ENCODE measurements at regions not wholly inside any gene's neighbourhood (a gene's known extent, or its start where the extent isn't known, plus 50 kb on each side); places are given as distances from the start of the nearest gene placed in this dataset.
"Not testable (repeated sequence)": the region's sequence is repeated elsewhere in the genome, so short reads cannot be mapped to it uniquely, and the experiment has no call there.

DNA sequence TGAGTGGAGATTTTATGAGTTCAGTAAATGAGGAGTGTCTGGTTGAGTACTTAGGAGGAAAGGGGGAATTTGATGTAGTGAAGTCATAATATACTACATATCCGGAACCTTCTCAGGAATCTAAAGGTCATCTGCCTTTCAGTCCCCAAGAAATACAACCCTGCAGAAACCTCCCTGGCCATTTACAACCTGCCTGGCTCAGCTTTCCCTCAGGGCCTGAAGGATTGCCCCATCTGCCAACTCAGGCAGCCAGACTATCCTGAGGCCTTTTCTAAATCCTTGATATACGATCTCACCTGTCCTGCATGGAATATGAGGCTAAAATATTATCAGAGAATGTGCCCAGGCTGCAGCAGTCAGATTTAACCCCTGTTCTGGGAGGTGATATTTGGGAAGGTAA, 165.4 kb upstream of the SPOPL start:
- Mint-ChIP-seq H3K4me1 (no peaks in the 10 kb centered on the region), H3K4me3 (no peak overlapping the region), H3K27me3 (no peaks in the 10 kb centered on the region), H3K27ac (no peak overlapping the region), H3K9me3 (no peaks in the 10 kb centered on the region), H3K36me3 (no peaks in the 10 kb centered on the region)
- no peak for ATAC-seq

DNA sequence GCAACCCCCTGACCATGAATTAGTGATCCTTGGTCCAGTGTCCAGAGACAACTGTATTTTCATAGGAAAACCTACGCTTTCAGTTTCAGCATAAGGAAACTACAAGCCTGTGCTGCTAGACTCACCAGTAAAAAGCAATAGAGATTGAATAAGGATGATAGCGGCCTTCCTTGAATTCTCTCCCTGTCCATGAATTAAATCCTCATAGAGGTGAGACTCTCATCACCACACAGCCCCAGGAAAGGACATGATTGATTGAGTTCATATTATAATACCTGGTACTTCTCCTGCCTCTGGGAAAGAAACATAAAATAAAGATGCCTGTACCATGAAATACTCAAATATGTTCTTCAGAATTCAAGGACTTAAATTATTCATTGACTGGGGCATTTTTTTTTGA, 146.3 kb upstream of the SPOPL start:
- Mint-ChIP-seq H3K27me3 (no peaks in the 10 kb centered on the region), H3K9me3 (no peaks in the 10 kb centered on the region), H3K36me3 (no peaks in the 10 kb centered on the region), H3K4me1 (no peaks in the 10 kb centered on the region), H3K27ac (no peak overlapping the region), H3K4me3 (no peak overlapping the region)
- ATAC-seq = no peak

DNA sequence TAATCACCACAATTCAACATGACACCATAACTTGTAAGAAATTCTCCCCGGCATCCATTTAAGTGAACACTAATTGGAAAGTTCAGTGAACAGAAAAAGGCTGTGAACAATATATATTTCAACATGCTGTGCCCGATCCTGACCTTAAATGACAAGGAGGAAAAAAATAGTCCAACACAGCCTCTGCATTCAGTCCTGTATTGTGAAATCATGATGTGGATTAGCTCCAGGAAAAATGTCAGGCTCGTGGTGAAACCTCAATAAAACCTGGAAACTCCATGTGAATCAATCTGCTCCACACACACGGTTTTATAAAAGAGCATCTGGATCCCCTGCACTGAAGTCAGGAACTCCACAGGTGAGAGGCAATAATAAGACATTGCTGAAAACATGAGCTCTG, 145.4 kb upstream of the SPOPL start:
- Mint-ChIP-seq H3K4me1 (no peaks in the 10 kb centered on the region), H3K36me3 (no peaks in the 10 kb centered on the region), H3K4me3 (no peak overlapping the region), H3K27me3 (no peaks in the 10 kb centered on the region), H3K9me3 (no peaks in the 10 kb centered on the region), H3K27ac (no peak overlapping the region)
- no peak for ATAC-seq

DNA sequence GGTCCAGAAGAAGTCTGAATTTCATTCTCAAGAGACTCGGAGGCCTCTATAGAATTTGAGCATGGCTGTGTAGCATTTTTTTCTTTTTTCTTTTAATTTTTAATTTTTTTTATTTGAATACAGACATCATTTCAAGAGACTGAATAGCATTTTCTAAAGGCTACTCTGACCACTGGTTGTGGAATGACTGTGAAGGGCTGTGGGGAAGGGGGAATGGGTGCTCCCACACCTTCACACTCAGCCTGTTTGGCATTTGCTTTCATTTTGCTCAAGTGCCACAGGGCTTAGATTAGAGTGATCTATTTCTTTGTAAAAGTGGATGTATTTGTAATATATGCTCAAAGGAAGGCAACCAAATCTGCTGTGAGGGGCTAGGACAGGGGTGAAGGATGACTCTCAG, 142.0 kb upstream of the SPOPL start:
- Mint-ChIP-seq H3K4me3 (no peak overlapping the region), H3K9me3 (no peaks in the 10 kb centered on the region), H3K27ac (no peak overlapping the region), H3K36me3 (peaks cover 6% of the 10 kb centered on the region), H3K4me1 (no peaks in the 10 kb centered on the region), H3K27me3 (no peaks in the 10 kb centered on the region)
- ATAC-seq = no peak

DNA sequence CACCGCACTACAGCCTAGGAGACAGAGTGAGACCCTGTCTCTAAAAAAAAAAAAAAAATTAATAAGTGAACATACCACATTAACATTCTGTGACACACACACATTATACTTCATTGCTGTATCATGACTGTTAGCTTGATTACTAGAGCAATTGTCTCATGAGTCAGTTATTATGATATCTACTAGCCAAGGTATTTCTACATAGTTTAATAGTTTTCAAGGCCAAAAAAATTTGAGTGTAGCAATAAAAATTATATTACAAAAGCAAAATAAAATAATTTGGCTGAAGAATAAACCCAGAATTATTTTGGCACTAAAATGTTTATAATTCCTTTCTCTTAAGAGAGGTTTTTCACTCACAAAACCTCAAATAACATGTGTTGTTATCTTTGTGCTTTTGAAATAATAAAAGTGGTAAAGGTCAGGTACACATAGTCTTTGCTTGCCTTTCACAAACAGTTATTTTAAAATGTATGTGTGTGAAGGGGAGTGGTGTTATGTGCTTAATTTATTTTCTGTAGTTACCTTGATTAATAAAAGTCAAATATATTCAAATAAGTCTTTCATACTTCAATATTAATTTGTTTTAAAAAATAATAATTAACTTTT, 136.9 kb upstream of the SPOPL start:
- Mint-ChIP-seq H3K9me3 (no peaks in the 10 kb centered on the region), H3K27ac (no peak overlapping the region), H3K36me3 (peaks cover 6% of the 10 kb centered on the region), H3K4me3 (no peak overlapping the region), H3K4me1 (no peaks in the 10 kb centered on the region), H3K27me3 (no peaks in the 10 kb centered on the region)
- ATAC-seq = no peak

DNA sequence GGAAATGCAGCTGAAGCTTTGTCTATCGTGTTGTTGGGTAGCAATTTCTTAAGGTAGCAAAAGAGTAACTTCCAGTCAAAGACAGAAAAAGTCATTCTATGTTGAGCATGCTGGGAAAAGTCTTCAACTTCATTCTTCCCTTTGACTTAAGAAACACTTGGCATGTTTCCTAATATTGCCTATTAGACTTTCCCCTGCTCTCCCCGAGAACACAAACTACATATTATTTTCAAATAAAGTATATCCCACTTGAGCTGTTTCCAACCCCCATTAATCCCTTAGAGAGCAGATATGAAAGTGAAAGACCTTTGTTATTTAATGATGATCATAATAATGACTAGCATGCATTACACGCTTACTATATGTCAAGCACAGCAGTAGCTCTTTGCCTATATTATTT, 136.0 kb upstream of the SPOPL start:
- no peak overlapping the region for H3K27ac Mint-ChIP-seq
- H3K4me1 Mint-ChIP-seq = no peaks in the 10 kb centered on the region
- ATAC-seq = no peak
- no peaks in the 10 kb centered on the region for H3K27me3 Mint-ChIP-seq
- no peak overlapping the region for H3K4me3 Mint-ChIP-seq
- H3K36me3 Mint-ChIP-seq = peaks cover 6% of the 10 kb centered on the region
- no peaks in the 10 kb centered on the region for H3K9me3 Mint-ChIP-seq

DNA sequence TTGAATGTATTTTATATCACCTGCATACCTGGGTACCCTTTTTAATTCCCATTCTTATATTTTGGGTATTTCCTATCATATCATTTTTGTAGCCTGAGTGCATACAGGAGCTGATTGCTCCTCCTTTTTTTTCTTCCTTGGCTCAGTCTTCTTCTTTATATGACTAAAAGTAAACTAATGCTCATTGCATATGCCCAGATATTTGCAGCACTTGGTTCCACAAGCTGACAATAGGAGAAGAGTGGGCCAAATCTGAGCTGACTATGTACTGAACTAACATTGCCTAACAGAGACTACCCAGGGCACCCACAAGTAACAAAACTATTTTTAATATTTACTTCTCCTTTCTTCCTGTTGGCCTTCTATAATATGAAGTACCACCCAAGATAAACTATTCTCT, 131.7 kb upstream of the SPOPL start:
- no peaks in the 10 kb centered on the region for H3K4me1 Mint-ChIP-seq
- H3K4me3 Mint-ChIP-seq = no peak overlapping the region
- H3K27me3 Mint-ChIP-seq = no peaks in the 10 kb centered on the region
- H3K36me3 Mint-ChIP-seq = no peaks in the 10 kb centered on the region
- H3K27ac Mint-ChIP-seq = no peak overlapping the region
- H3K9me3 Mint-ChIP-seq = no peaks in the 10 kb centered on the region
- ATAC-seq = no peak

DNA sequence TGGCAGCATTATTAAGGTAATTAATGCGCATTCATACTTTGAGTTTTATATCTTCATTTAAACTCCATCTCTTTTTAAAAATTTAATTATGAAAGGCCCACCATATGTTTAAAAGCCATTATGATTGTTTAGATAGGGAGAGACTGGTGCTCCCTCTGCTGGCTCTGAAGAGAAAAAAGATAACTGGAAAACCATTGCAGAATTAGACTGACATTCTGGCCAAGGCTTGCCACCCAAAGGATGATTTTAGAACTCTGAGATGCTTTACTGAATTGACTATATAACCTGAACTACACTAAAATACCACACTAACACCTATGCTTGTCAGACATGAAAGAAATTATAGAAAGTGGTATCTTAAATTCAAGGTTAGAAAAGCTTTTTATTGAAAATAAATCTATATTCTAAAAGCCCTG, 127.6 kb upstream of the SPOPL start:
- Mint-ChIP-seq H3K4me1 (no peaks in the 10 kb centered on the region), H3K27me3 (no peaks in the 10 kb centered on the region), H3K9me3 (no peaks in the 10 kb centered on the region), H3K4me3 (no peak overlapping the region), H3K36me3 (no peaks in the 10 kb centered on the region), H3K27ac (no peak overlapping the region)
- ATAC-seq = no peak

DNA sequence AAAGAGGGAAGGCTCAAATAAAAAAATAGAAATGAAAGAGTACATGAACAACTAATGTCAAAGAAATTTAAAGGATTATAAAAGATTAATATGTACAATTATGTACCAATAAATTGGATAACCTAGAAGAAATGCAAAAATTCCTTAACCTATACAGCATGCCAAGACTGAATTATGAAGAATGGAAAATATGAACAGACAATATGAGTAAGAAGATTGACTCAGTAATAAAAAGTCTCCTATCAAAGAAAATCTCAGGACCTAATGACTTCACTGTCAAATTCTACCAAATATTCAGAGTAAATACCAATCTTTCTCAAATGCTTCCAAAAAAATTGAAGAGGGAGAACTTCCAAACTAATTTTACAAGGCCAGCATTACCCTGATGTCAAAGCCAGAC, 120.2 kb upstream of the SPOPL start:
- Mint-ChIP-seq H3K9me3 (peaks cover 8% of the 10 kb centered on the region), H3K27me3 (no peaks in the 10 kb centered on the region), H3K4me3 (no peak overlapping the region), H3K36me3 (peaks cover 6% of the 10 kb centered on the region), H3K4me1 (no peaks in the 10 kb centered on the region), H3K27ac (no peak overlapping the region)
- ATAC-seq = no peak

DNA sequence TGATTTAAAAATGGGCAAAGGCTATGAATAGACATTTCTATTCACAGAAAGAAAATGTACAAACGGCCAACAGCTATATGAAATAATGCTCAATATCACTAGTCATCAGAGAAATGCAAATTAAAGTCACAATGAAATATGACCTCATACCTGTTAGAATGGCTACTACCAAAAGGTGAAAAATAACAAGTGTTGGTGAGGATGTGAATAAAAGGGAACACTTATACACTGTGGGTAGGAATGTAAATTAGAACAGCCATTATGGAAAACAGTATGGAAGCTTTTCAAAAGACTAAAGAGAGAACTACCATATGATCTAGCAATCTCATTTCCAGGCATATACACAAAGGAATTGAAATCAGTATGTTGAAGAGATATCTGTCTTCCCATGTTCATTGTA, 118.9 kb upstream of the SPOPL start:
- Mint-ChIP-seq H3K4me1 (no peaks in the 10 kb centered on the region), H3K36me3 (peaks cover 6% of the 10 kb centered on the region), H3K27ac (no peak overlapping the region), H3K27me3 (no peaks in the 10 kb centered on the region), H3K9me3 (peaks cover 8% of the 10 kb centered on the region), H3K4me3 (no peak overlapping the region)
- ATAC-seq = no peak

DNA sequence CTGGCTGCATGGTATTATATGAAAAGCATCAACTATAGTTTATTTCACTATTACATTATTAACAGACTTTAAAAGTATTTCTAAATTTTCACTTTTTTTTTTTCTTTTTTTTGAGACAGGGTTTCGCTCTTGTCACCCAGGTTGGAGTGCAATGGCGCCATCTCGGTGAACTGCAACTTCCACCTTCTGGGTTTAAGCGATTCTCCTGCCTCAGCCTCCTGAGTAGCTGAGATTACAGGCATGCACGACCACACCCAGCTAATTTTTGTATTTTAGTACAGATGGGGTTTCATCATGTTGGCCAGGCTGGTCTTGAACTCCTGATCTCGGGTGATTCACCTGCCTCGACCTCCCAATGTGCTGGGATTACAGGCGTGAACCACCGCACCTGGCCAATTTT, 115.4 kb upstream of the SPOPL start:
- H3K4me1 Mint-ChIP-seq, H3K9me3 Mint-ChIP-seq, H3K36me3 Mint-ChIP-seq, ATAC-seq, H3K27ac Mint-ChIP-seq, H3K27me3 Mint-ChIP-seq, H3K4me3 Mint-ChIP-seq: not testable (repeated sequence)

DNA sequence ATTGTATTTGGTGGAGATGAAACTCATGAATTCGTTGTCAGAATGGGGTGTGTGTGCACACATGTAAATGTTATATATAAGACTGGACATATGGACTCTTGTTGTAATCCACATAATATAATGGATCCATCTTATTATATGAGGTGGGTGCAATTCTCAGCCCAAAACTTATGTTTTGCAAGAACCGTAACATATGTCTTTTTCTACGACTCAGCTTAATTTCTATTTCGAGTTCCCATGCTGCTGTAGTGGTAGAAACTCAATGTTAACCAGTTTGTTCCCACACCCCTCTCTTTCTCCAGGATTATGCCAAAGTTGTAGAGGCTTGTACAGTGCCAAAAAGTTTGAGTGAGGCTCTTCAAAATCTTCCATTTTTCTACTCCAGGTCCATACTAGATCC, 112.5 kb upstream of the SPOPL start:
- H3K27ac Mint-ChIP-seq = no peak overlapping the region
- H3K4me3 Mint-ChIP-seq = no peak overlapping the region
- no peaks in the 10 kb centered on the region for H3K9me3 Mint-ChIP-seq
- H3K4me1 Mint-ChIP-seq = no peaks in the 10 kb centered on the region
- no peaks in the 10 kb centered on the region for H3K36me3 Mint-ChIP-seq
- no peaks in the 10 kb centered on the region for H3K27me3 Mint-ChIP-seq
- ATAC-seq = no peak

DNA sequence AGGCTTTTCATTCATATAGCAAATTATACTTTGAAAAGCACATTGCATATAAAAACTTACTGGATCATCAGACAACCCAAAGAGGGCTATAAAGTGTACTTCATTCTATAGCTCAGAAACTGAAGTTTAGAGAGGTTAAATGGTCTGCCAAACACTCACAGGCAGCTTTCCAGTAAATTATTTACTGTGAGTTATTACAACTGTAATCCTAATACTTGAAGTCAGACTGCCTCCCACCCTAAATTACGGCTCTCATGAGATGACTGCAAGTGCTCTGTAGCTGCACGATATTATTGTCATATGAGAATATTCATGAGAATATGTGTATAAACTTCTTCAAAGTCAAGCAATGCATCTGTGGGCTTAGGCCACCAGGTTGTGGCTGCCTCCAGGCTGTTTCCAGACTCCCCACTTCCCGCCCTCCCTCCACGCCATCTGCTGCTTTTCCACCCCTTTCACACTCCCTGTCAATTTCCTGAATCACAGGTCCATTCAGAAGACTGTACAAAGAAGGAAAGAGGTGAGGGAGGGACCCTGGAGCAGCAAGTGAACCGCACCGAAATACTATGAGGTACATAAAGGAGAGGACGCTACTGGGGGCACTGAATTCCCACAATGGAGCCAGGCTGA, 111.1 kb upstream of the SPOPL start:
- Mint-ChIP-seq H3K27me3 (no peaks in the 10 kb centered on the region), H3K36me3 (no peaks in the 10 kb centered on the region), H3K4me1 (no peaks in the 10 kb centered on the region), H3K27ac (no peak overlapping the region), H3K4me3 (no peak overlapping the region), H3K9me3 (no peaks in the 10 kb centered on the region)
- ATAC-seq = no peak

DNA sequence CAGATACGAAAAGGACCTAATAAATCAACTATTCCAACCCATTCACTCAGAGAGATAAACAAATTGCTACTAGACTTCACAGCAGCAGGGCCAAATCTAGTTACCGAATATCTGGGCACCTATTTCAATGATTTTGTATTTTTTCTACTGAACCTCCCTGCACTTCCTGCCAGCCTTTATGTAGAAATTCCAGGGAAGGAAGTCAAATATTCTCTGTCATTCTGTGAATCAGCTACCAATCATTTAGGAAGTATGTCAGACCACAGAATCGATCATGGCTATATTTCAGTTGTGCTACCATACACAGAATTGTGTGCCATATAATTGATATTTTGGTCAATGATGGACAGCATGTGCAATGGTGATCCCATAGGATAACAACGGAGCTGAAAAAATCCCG, 109.6 kb upstream of the SPOPL start:
- ATAC-seq = no peak
- Mint-ChIP-seq H3K27ac (no peak overlapping the region), H3K36me3 (no peaks in the 10 kb centered on the region), H3K4me3 (no peak overlapping the region), H3K4me1 (no peaks in the 10 kb centered on the region), H3K27me3 (no peaks in the 10 kb centered on the region), H3K9me3 (no peaks in the 10 kb centered on the region)

DNA sequence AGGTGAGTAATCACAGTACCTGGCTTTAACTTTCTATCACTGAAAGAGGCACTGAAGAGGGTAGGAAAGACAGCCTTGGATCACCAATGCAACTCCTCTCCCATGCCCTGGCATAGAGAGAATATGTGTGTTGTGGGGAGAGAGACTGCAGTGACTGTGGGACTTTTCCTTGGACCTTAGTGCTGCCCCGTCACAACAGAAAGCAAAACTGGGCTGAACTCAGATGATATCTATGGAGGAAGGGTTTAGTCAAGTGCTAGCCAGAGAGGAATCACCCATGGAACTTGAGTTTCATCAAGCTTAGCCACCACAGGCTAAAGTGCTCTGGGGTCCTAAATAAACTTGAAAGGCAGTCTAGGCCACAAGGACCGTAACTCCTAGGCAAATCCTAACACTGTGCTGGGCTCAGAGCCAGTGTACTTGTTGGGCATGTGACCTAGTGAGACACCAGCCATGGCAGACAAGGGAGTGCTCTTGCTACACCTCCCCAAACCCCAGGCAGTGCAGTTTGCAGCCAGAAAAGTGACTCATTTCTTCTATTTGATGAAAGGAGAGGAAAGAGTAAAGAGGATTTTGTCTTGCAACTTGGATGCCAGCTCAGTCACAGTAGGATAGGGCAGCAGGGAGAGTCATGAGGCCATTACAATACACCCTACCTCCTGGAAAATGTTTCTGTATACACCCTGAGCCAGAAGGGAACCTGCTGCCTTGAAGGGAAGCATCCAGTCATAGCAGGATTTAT, 105.8 kb upstream of the SPOPL start:
- Mint-ChIP-seq H3K27me3 (no peaks in the 10 kb centered on the region), H3K4me1 (no peaks in the 10 kb centered on the region), H3K27ac (no peak overlapping the region), H3K9me3 (peaks cover 7% of the 10 kb centered on the region), H3K4me3 (no peak overlapping the region), H3K36me3 (peaks cover 11% of the 10 kb centered on the region)
- no peak for ATAC-seq

DNA sequence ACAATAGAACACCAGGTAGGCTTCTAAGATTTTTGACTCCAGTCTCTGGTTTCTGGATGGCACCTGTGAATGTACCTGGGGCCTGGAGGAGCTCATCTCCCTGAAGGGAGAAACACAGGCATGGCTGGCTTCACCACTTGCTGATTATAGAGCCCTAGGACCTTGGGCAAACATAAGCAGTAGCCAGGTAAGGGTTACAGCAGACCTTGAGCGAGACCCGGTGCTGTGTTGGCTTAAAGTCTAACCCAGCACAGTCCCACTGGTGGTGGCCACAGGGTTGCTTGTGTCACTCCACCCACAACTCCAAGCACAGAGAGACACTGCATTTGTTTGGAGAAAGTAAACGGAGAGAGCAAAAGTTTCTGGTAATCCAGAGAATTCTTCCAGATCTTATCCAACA, 104.7 kb upstream of the SPOPL start:
- Mint-ChIP-seq H3K9me3 (peaks cover 14% of the 10 kb centered on the region), H3K36me3 (peaks cover 22% of the 10 kb centered on the region), H3K27me3 (no peaks in the 10 kb centered on the region), H3K27ac (no peak overlapping the region), H3K4me1 (no peaks in the 10 kb centered on the region), H3K4me3 (no peak overlapping the region)
- no peak for ATAC-seq

Measured in stimulated activated memory B cell treated with anti-CD40 and anti-IgM and Interleukin-4, amounts not matched to agents 10 μg/mL and 1 μg/mL and 100 μg/mL, for 72 hours (primary cell).